ENCODE measurements at regions not wholly inside any gene's neighbourhood (a gene's known extent, or its start where the extent isn't known, plus 50 kb on each side); places are given as distances from the start of the nearest gene placed in this dataset.
"Not testable (repeated sequence)": the region's sequence is repeated elsewhere in the genome, so short reads cannot be mapped to it uniquely, and the experiment has no call there.

- DNase-seq: no peak
Measured at GRCh38 chr6:82588020-82588419, 224.4 kb downstream of the TPBG start.

GRCh38 chr6:82588859-82589412 lies 225.3 kb downstream of the TPBG start:
- DNase-seq: no peak

- peak; percentile 86 for DNase-seq
Measured at GRCh38 chr6:82589509-82590206, 226.0 kb downstream of the TPBG start.

DNA sequence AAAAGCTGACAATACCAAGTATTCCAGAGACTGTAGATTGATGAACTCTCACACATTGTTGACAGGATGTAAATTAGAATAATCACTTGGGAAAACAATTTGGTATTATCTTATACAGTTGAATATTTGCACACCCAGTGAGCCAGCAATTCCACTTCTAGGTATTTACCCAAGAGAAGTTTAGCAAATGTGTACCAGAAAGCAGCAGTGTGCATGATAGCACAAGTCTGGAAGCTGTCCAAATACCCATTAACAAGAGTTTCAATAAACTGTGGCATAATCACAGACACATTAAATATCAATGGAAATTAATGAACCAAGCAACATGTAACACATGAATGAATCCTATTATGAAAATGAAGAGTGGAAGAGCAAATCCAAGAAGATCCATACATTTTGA lies 233.6 kb downstream of the TPBG start:
- DNase-seq: peak; percentile 68

DNA sequence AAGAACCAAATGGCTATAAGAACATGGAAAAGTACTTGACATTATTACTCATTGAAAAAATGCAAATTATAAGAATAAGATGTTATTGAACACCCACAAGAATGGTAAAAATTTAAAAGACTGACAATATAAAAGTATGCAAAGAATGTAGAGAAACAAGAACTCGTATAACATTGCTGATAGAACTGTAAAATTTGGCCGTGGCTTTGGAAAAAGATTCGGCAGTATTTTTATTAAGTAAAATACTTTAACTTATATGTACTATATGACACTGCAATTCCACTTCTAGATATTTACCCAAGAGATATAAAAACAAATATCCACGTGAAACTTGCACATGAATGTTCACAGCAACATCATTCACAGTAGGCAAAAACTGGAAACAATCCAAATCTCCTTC lies 239.2 kb downstream of the TPBG start:
- DNase-seq: no peak

DNA sequence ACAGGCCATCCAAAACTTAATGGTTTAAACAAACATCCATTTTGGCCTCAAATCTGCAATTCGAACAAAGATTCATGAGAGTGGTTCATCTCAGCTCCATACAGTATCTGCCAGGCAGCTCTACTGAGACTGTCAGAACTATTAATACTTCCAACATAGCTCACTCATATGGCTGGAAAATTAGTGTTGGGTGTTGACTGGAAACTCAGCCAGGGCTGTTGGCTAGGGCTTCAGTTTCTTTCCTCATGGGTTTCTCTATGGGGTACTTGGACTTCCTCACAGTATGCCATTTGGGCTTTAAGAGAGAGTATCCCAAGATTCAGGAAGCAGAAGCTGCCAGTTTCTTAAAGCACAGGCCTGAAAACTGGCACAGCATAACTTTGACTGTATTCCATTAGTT lies 240.3 kb downstream of the TPBG start:
- DNase-seq: no peak

GRCh38 chr6:82607998-82608725 lies 244.5 kb downstream of the TPBG start:
- no peak for DNase-seq

DNA sequence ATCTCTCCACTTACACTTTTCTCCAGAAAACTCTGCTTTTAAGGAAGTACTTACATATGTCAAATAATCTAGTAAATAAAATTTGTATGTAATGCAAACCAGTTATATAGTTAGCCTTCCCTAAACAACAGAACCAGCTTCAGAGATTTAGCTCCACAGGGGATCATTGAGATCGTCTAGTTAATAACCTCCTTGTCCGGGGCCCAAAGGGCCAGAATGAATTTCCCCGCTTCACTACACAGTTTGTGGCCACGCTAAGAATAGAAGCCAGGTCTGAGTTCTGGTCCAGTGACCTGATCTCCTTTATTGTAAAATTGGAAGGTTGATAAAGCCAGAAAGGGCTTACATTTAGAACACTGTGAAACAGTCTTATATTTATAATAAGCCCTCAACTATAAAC lies 245.2 kb downstream of the TPBG start:
- no peak for DNase-seq

DNA sequence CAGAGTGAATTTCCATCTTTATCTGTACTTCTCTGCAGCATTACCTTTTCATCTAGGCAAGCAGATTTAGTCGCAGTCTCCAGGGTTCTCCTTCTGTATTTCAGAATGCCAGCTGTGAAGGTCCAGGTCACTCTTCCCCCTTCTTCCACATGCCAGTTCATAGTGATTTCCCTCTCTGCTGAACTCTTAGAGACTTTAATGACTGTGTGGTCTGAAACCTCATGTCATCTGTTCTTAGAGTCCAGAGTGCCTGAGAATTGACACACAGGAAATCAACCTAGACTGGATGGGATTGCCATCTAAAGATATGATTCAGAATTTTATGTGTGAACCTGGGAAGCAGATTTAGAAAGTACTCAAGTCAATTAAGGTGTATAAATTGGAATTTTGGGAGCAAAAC lies 248.1 kb downstream of the TPBG start:
- DNase-seq: no peak

GRCh38 chr6:82612475-82613039 lies 248.9 kb downstream of the TPBG start:
- DNase-seq: peak; percentile 85

- DNase-seq: no peak
Measured at GRCh38 chr6:82614518-82614917, 250.9 kb downstream of the TPBG start.

GRCh38 chr6:82616386-82617028 lies 252.9 kb downstream of the TPBG start:
- no peak for DNase-seq

GRCh38 chr6:82617648-82618047 lies 254.0 kb downstream of the TPBG start:
- no peak for DNase-seq

- no peak for DNase-seq
Measured at GRCh38 chr6:82619573-82619972, 256.0 kb downstream of the TPBG start.

GRCh38 chr6:82622461-82622860 lies 258.8 kb downstream of the TPBG start:
- DNase-seq: no peak

- DNase-seq: no peak
Measured at GRCh38 chr6:82624251-82624650, 260.6 kb downstream of the TPBG start.

DNA sequence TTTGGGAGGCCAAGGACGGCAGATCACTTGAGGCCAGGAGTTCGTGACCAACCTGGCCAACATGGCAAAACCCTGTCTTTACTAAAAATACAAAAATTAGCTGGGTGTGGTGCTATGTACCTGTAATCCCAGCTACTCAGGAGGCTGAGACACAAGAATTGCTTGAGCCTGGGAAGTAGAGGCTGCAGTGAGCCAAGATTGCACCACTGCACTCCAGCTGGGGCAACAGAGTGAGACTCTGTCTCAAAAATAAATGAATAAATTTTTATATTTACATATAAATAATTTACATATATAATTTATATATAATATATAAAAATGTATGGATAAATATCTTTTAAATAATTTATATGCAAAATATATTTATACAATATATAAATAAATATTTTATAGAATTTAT lies 263.3 kb downstream of the TPBG start:
- not testable (repeated sequence) for DNase-seq

- no peak for DNase-seq
Measured at GRCh38 chr6:82629921-82630320, 266.3 kb downstream of the TPBG start.

DNA sequence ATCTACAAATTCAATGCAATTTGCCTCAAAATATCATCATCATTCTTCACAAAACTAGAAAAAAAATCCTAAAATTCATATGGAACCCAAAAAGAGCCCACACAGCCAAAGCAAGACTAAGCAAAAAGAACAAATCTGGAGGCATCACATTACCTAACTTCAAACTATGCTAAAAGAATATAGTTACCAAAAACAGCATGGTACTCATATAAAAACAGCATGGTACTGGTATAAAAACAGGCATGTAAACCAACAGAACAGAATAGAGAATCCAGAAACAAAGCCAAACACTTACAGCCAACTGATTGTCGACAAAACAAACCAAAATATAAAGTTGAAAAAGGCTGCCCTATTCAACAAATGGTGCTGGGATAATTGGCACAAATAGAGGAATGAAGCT lies 278.1 kb downstream of the TPBG start:
- no peak for DNase-seq

DNA sequence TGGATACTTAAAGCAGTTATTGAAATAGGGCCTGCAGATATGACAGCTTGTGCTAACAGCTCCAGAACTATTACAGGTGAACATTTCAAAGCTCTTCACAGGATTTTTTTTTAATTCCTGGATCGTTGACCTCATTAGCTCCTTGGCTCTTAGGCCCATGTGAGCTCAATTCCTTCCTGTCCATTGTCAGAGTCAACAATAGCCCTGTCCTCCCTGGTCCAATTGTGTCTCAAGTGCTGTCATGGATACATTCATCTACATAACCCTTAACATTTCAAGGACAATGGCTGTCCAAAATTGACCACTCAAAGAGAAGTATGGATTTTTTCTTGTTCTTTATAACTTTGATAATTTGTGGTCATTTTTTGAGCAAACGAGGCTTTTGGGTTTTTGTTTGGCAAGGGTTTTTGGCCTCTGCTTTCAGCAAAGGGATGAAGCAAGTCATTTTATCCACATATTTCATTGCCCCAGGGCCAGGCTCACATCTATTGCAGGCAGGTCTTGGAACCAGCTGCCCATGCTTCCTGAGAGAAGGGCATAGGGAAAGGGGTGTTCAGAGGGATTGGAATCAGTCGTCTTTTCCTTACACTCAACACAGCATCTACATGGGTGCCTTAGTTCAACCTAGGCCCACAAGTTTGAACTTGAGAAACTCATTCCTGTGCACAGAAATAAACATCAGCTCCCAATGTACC lies 282.1 kb downstream of the TPBG start:
- DNase-seq: peak; percentile 88

GRCh38 chr6:82646231-82646615 lies 282.6 kb downstream of the TPBG start:
- DNase-seq: no peak

- no peak for DNase-seq
Measured at GRCh38 chr6:82651845-82652335, 288.3 kb downstream of the TPBG start.

- DNase-seq: no peak
Measured at GRCh38 chr6:82679232-82679631, 315.6 kb downstream of the TPBG start.
